ENCODE measurements at regions not wholly inside any gene's neighbourhood (a gene's known extent, or its start where the extent isn't known, plus 50 kb on each side); places are given as distances from the start of the nearest gene placed in this dataset.

DNA sequence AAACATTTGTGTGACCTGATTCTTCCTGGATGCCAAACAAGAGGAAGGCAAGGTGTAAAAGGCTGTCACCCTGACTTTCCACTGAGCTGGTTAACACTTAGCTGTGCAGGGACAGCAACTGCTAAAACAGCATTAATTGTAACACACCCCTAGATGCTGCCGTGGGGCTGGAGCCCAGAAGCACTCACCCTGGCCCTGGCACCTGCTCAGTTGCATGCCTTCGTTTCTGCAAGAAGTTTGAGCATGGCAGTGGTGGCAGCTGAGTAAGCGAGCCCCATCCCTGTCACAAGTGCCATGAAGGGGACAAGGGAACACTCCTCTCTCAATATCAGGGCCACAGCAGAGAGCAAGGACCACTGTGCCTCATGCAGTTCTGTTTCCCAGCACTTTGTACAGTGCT, 330.2 kb downstream of the TMEM114 start:
- no peak for DNase-seq

DNA sequence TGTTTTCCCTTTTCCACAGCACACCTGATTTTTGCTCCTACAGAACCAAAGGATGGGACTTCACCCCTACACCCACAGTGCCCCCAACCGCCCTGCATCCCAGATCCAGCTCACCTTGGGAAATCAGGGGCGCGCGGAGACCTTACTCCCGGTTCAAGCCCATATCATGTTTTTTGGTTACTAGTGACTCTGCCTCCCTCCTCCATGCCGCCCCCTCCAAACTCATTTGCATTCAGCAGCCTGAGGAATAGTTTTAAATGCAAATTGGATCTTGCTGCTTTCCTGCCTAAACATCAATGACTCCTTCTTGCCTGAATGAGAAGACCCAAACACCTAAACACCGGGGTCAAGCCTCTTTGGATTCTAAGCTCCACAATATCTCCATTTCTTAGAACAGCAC, 331.8 kb downstream of the TMEM114 start:
- no peak for DNase-seq

DNA sequence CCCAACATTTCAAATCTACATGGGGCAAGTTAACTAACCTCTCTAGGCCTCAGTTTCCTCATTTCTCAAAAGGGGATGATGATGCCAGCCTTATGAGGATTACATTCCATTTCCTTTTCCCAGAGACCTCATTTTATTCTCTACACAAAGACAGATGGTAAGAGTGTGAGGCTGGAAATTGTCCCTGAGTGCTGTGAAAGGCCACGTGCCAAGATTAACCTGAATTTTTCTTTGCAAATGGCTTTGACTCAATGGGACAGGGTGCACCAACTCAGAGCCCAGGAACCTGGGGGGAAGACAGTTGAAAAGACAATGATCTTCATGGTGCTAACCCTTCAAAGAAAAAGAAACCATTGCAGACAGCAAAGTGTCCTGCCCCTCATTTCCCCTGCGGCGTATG, 332.8 kb downstream of the TMEM114 start:
- DNase-seq: no peak

DNA sequence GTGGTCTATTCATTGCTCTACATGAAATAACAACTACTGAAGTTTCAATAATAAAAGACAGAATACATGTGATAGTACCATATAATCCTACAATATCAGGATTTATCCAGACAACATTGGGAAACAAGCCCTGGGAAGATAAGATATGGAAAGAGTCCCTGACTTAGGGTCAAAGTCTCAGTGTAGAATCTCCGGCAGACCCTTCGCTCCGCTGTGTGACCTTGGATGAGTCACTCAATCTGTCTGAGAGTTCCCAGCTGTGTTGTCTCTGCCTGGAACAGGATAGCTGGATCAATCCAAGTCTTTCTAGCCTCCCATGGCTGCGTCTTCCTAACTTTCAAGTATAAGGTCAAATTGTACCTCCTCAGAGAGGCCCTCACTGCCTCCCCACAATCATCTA, 335.9 kb downstream of the TMEM114 start:
- no peak for DNase-seq

DNA sequence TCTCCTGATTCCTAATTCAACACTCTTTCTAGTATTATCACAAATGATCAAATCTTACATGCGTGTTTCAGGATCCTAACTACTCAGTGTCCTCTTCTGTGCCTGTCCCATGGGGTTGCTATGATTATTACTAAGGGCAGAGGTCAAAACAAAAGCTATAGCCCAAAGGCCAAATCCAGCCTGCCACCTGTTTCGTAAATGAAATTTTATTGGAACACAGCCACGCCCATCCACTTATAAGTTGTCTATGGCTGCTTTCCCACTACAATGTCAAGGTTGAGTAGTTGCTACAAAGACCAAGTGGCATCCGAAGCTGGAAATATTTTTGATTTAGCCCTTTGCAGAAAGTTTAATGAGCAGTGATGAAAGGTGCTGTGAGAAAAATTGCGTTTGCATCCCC, 336.6 kb downstream of the TMEM114 start:
- no peak for DNase-seq

DNA sequence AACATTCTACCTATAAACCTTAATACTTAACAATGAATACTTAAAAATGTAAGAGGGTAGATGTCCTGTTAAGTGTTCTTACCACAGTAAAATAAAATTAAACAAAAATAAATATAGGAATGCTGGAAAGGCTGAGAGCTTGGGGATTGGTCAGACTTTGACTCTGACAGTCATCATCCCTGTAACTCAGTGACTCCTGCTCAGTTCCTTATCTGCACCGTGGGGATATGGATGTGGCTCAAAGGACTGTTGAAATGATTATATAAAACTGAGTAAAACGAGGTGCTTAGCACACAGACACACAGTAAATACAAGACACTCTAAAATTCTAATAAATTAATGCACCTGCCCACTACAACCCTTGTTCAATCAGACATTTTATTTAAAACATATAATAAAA, 338.6 kb downstream of the TMEM114 start:
- DNase-seq: no peak

DNA sequence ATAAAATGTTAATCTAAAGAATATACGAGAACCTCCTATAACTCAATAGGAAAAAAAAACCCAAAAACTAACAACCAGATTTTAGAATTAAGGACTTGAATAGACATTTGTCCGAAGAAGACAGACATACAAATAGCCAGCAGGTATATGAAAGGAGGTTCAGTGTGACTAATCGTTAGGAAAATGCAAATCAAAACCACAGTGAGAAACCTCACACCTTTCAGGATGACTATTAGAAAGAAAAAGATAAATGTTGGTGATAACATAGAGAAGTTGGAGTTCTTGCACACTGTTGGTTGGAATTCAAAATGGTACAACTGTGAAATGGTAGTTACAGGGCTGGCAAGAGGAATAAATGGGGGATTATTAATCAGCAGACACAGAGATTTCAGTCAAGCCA, 339.0 kb downstream of the TMEM114 start:
- no peak for DNase-seq

DNA sequence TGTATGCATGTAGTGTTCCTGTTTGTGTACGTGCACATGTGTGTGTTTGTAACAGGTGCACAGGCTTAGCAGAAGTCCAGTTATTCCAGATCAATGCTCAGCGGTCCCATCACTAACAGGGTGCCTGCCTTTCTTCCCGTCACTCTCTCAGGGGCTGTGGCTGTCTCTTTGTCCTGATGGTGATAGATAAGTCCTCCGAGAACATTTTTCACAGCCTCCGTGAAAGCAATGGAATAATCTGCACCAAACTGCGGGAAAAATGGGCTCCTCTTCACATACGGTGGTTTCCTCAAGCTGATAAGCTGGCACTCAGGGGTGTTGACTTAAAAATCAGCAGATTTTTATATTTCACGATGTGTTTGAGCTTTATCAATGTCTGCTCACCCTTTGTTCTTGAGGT, 342.3 kb downstream of the TMEM114 start:
- DNase-seq: no peak

DNA sequence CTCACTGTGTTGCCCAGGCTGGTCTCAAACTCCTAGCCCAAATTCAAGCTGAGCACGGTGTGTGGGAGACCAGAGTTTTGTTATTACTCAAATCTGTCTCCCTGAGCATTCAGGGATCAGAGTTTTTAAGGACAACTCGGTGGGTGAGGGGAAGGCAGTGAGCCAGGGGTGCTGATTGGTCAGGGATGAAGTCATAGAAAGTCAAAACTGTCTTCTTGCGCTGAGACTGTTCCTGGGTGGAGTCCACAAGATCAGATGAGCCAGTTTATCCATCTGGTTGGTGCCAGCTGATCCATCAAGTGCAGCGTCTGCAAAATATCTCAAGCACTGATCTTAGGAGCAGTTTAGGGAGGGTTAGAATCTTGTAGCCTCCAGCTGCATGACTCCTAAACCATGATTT, 346.3 kb downstream of the TMEM114 start:
- no peak for DNase-seq

DNA sequence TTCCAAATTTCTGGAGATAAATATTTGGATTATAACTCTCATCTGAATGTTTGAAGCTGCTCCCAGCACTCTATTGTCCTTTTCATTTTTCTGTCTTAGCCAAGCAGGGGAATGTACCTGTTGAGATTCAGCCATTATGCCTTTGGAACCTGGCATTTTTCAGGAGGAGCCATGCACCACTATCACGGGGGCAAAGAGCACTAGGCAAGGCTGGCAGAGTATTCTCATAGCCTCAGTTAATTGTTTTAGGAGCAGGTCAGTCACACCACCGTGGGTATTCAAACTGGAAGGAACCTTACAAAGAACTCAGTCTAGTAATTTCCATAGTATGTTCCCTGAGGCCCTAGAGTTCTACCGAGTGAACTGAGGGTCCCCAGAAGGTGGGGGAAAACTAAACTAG, 348.9 kb downstream of the TMEM114 start:
- no peak for DNase-seq

DNA sequence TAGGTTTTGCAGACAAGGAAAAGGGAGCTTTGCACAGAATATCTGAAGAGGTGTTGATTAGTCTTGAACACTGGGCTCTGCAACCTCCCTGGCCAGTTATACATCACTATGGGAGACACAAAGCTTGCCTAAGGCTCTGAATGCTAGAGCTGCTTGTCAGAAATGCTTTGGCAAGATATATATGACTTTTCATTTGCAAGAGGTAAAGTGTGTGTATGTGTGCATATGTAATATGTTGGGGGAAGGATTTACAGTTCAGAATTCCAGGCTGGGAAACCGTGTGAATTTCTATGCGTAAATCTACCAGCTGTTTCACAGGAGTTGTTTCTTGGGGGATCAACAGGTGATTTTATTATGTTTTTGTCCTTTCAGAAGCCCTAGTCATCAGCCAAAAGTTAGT, 350.9 kb downstream of the TMEM114 start:
- DNase-seq: no peak

DNA sequence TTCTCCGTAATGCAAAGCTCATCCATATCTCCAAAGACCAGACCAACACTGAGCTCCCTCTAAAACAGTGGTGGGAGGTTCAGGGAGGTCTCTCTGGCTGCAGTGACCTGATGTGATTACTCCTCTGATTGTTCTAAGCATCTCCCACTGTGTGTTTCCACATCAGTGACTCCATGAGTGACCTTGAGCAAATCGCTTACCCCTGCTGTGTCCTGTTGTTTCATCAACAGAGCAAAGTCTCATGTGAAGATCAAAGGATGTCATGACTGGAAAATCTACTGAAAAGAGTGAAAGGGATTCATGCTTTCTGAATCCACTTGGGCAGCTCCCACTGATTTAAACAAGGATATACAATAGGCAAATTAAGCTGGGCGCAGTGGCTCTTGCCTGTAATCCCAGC, 352.9 kb downstream of the TMEM114 start:
- no peak for DNase-seq

DNA sequence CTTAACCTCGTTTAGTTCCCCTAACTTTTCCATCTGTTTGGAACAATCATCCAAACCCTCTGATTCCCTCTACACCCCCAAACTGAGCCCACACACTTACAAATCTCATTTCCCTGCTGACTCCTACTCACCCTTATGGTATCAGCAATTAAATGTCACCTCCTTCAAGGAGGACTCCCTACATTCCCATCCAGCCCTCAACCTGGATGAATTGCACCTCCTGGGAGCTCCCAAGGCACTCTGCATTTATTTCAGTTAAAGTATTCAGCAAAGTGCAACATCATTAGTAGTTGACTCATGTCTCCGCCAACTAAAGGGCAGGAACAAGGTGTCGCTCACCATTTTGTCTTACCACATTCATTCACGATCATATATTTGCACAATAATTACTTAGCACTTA, 353.5 kb downstream of the TMEM114 start:
- DNase-seq: no peak

DNA sequence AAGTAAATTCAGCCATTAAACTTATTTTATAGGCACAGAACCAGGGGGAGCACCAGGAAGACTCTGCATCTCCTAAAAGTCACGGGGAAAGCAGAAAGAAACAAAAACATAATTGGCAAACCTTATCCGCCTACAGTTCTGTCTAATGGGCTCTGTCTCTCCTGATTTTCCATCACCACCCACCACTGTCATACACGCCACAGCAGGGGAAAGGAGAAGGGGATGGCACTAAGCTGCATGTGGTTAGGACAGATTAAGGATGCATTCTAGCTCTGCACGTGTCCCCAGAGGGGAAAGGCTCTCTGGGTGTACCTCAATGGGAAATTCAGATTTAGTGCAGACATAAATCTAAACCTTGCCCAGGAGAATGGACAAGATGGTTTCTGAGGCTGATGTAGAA, 359.8 kb downstream of the TMEM114 start:
- DNase-seq: no peak

DNA sequence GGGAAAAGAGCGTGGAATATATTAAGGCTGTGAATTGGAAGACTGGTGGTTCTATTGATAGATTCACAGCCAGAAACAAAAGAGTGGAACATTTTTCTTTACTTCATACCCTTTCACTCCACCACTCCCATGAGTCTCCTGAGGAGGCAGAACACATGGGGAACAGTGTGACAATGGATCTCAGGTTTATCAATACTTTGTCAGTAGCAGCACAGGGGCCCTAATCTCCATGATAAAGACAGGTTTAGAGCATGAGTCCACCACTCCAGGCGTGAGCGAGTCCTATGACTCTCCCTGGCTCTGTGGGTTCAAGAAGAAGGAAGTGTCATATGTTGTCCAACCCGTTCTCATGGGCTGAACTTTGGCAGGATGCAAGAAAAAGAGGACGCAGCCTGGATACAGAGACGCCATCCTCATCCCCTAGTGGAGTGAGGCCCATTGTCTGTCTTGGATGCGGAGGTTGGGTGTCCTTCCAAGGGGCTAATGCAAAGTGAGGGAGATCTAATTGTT, 361.2 kb downstream of the TMEM114 start:
- DNase-seq: no peak

DNA sequence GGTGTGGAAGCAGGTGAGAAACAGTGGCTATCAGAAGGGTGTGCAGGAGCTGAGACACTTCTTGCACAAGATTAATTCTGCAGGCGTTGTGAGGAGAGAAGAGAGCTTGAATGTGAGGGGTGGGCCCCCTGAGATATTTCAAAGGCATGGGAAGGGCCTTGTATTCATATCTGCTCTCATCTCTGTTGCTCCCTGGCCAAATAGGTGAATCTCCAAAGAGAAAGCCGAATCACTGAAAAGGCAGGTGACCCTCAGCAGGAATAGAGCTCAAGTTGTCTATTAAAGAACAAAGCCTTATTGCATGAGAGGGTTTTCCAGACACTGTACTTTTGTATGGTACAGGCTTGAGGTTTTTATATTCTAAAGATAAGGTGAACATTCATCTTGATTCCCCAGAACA, 373.1 kb downstream of the TMEM114 start:
- no peak for DNase-seq

DNA sequence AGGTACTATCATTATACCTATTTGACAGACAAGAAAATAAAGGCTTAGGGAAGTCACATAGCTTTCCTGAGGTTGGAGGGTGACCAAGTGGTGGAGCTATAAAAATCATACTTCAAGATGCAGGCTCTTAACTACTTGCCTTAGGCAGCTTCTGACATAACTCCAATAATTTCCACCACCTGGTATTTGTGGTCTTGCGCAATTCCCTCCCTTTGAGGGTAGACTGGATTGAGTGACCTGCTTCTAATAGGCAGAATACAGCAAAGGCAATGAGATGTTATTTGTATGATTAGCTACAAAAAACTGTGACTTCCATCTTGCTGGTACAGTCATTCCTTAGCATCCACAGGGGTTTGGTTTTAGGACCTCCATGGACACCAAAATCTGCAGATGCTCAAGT, 385.5 kb downstream of the TMEM114 start:
- no peak for DNase-seq

DNA sequence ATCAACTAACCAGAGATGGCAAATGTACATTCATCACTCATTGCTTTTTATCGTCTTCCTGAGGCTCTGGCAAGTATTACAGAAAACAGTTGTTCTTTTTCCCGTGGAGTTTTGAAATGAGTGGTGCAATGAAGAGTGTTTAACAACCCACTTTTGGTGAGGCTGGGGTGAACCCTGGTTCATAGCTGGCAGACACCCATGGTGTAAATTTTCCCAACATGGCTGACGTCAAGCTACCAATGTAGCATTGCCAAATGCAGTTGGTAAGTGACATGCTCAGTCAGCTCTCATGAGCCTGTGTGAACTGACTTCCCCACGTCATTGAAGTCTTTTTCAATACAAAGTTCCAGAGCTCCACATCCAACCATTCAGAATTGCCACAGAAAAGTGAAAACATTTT, 386.2 kb downstream of the TMEM114 start:
- DNase-seq: no peak

DNA sequence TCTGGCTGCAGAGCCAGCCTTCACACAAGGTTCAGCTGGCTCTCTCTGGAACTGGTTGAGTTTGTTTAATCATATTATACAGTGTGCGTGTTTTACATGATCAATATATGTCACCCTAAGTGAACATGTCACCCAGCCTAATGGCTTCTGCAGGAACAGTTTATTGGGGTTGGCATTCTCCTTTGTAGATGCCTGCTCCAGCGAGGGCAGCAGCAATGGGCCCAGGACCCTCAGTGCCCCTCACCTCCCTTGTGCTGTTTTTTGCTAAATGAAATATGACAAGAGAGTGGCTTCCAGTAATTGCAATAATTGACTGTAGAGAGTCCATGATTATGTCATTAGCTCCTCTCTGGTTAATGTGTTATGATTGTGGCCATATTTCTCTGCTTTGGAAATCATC, 387.2 kb downstream of the TMEM114 start:
- DNase-seq: no peak

DNA sequence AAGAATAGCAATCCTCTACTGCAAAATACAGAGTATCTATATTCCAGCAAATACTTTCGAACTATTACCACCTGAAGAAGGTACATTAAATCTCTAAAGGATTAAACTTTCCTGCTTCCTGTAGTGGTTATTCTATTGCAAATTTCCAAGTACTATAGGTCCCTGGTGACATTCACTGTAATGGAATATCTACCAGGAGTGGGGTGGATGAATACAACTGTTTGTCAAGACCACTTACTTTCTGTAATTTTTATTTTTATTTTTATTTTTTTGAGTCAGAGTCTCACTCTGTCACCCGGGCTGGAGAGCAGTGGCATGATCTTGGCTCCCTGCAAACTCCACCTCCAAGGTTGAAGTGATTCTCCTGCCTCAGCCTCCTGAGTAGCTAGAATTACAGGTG, 389.5 kb downstream of the TMEM114 start:
- DNase-seq: no peak

DNA sequence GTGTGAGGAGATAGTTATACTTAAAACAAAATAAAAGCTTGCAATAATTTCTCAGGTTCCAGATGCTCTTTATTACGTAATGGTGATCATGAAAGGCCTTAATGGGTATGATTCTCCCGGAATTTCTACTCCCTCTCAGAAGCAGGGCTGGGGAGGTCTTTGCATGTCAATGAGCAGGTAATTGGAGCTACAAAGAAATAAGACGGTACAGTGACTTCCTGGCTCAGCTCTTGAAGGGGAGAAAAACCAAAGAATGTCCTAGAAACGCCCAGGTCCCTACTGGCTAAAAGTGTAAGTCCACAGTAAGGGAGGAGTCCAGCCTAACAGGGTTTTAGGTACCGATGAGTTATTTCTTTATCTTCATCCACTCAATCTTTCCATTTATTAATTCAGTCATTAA, 390.9 kb downstream of the TMEM114 start:
- DNase-seq: no peak

DNA sequence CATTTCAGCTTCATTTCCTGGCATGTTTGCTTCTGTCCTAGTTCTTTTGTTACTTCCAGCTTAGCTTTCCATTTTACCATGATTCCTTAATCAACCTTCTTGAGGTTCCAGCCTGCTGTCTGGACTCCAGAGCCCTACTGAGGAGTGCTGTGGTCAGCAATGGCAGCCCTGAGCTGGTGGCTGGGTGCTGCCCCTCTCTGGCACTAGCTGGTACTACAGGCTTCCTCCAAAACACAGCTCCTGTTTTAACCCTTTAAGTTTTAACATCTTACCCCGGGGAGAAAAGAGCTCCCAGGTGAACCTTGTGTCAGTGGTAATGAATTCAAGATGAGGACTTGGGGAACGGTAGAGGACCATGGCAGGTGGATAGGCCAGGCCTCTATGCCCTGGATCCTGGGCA, 395.5 kb downstream of the TMEM114 start:
- no peak for DNase-seq

DNA sequence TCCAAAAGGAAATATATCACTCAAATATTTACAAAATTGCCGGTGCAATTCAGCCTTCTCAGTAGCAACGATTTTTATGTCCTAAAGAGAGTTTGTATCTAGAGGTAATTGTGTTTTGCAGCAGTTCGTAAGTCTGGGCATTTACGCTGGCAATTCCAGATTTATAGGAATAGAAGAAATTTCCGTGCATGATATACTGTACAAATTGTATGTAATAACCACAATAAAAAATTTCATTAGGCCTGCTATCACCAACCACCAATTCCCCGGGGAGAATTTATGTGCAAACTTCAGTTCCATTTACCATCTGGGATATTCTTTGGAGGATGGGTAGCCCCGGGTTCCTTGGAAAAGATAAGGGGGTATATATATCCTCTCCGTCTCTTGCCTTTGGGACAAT, 401.5 kb downstream of the TMEM114 start:
- no peak for DNase-seq

DNA sequence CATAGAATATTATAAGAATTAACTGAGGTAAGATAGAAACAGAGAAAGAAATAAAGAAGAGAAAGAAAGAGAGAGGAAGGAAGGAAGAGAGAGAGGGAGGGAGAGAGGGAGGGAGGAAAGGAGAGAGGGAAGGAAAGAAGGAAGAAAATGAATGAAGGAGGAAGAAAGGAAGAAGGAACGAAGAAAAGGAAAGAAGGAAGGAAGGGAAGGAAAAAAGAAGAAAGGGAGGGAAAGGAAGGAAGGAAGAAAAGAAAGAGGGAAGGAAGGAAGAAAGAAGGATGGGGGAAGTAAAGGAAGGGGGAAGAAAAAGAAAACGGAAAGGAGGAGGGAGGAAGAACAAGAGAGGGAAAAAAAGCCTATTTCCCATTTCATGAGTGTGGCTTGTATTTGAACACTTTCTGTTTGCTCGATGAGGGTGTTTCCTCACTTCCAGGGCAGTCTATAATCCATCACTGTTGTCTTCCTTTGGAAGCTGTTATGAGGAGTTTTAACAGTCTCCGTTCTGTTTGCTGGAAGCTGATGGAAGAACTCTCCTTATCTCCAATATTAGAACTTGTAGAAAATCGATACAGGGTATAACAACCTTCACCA, 402.4 kb downstream of the TMEM114 start:
- DNase-seq: no peak

DNA sequence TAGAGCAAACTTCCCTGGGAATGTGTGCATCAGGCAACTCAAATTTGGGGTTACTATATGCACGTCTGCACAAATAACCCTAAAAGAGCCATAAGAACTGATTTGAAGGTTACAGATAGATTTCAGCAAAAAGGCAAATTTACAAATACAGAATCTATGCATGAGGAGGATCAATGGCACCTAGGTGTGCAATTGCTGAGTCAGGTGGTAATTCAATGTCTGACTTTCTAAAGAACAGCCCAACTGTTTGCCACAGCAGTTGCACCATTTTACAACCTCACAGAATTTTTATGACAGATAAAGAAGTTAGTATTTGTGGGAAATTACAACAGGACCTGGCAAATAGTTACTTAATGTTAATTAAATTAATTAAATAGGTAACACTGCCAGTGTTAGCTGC, 405.5 kb downstream of the TMEM114 start:
- no peak for DNase-seq

Data from CD4-positive, alpha-beta T cell treated with Interleukin-4 for 1 hour (primary cell).